HFF-Myc (cell line): ENCODE measurements at regions not wholly inside any gene's neighbourhood (a gene's known extent, or its start where the extent isn't known, plus 50 kb on each side); places are given as distances from the start of the nearest gene placed in this dataset.
"Not testable (repeated sequence)": the region's sequence is repeated elsewhere in the genome, so short reads cannot be mapped to it uniquely, and the experiment has no call there.

Experiments
- DNase-seq: peaks from one replicate; pipeline ENCODE4 v3.0.0-alpha.2; 2011; ENCODE audit warnings: low read depth; ENCODE audit errors: extremely low read depth
- H3K4me3 ChIP-seq: replicated peaks from 2 replicates; pipeline ENCODE4 v1.5.1; 2011; ENCODE audit warnings: low read depth, mild to moderate bottlenecking, control low read depth, low read length
- TF ChIP-seq, protein P1 (sequence below): IDR thresholded peaks from 2 replicates; pipeline ENCODE4 v1.5.1; 2012; ENCODE audit warnings: mild to moderate bottlenecking, low read depth, low read length, control low read depth; ENCODE audit errors: missing control alignments

DNA sequence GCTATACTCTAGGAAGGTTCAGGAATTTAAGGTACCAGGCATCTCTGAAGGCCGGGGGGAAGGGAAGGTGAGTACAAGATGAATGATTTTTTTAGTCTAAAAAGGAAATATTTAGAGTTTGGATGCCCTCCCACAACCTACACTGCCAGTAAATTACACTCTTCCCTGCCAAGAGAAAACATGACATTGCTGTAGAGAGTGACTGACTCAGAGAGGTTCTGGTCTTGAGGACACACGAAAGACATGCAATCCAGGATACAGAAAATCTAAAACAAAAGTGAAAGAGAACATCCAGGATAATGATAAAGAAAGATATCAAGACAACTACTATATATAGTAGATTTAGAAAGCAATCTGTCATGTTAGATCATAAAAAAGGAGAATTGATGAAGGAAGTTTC is 200.5 kb downstream of the TYW3 start:
- DNase-seq, result no peak
- TF ChIP-seq, protein P1, sequence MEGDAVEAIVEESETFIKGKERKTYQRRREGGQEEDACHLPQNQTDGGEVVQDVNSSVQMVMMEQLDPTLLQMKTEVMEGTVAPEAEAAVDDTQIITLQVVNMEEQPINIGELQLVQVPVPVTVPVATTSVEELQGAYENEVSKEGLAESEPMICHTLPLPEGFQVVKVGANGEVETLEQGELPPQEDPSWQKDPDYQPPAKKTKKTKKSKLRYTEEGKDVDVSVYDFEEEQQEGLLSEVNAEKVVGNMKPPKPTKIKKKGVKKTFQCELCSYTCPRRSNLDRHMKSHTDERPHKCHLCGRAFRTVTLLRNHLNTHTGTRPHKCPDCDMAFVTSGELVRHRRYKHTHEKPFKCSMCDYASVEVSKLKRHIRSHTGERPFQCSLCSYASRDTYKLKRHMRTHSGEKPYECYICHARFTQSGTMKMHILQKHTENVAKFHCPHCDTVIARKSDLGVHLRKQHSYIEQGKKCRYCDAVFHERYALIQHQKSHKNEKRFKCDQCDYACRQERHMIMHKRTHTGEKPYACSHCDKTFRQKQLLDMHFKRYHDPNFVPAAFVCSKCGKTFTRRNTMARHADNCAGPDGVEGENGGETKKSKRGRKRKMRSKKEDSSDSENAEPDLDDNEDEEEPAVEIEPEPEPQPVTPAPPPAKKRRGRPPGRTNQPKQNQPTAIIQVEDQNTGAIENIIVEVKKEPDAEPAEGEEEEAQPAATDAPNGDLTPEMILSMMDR, result no peak
- no peak overlapping the region for H3K4me3 ChIP-seq

DNA sequence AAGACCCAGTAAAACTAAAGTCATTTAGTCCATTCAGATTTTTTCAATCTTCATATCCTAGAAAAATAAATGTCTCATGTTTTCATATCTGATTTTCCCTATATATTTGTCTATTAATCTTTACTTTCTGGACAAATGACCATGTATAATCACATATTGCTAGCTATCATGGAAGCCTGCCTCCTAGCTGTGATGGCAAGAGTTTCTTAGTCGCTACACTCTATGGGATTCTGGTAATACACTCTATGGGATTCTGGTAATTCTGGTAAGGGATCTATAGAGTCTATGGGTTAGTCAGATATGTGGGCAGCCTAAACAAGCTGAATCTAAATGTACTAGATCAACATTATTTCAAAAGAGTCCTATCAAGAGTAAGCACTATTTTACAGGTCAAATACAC is 198.7 kb upstream of the LHX8 start:
- TF ChIP-seq, protein P1, result no peak
- H3K4me3 ChIP-seq, result no peak overlapping the region

DNA sequence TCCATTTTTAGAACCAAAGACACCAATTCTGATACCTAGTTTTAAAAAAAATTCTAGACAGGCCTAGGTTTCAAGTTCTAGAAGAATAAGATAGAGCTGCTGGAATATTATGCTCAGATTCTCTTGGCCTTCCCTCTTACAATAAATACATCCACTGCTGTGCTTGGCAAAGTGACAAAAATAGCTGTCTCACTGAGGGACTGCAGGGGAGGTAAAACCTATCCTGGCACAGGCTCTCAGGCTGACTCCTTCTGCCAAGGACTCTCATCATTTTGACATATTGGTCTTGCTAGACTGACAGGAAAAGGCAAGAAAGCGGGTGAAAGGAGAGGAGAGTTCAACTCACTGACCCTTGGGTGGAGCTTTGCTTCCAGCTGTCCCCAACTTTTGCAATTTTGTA is 197.0 kb upstream of the LHX8 start:
- TF ChIP-seq, protein P1, result no peak
- no peak overlapping the region for H3K4me3 ChIP-seq
- DNase-seq, result no peak

More for the DNA sequence above, 198.7 kb upstream of the LHX8 start:
- no peak for DNase-seq

DNA sequence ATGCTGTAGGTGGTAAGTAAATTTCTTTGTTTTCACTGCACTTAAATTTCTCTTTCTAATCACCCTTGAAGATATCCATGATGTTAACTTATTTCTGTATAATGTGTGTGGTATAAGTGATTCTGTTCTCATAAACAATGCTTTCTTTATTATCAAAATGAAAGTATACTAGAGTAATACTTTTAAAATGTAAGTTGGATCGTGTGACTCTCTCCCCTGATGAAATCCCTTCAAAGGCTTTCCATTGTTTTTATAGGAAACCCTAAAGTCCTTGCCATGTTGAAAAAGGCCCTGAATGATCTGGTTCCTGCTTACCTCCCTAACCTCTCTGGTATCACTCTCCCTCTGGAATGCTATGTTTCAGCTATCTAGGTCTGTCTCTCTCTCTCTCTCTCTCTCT is 191.1 kb upstream of the LHX8 start:
- no peak overlapping the region for H3K4me3 ChIP-seq
- TF ChIP-seq, protein P1, result no peak
- no peak for DNase-seq

DNA sequence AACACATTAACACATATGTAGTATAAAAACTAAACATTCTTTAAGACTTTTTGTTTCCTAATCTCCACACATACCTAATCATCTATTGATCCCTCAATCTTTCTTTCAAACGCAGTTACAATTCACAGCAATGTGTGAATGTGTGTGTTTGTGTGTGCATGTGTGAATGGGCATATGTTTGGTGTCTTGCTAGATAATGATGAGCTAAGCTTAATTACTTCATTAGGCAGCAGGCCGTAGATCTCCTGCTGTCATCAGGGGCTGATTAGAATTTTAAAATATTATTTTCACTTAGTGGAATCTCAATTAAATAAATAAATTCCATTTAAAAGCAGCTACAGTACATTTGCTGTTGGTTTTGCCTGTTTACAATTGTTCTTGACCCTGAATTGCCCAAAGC is 187.8 kb upstream of the LHX8 start:
- DNase-seq, result no peak
- TF ChIP-seq, protein P1, result no peak
- H3K4me3 ChIP-seq, result no peak overlapping the region

DNA sequence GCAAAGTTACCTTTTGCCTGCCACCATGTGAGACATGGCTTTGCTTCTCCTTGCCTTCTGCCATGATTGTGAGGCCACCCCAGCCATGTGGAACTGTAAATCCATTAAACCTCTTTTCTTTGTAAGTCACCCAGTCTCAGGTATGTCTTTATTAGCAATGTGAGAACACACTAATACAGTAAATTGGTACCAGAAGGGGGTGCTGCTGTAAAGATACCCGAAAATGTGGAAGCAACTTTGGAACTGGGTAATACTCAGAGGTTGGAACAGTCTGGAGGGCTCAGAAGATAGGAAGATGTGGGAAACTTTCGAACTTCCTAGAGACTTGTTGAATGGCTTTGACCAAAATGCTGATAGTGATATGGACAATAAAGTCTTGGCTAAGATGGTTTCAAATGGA is 184.8 kb upstream of the LHX8 start:
- not testable (repeated sequence) for DNase-seq, H3K4me3 ChIP-seq

DNA sequence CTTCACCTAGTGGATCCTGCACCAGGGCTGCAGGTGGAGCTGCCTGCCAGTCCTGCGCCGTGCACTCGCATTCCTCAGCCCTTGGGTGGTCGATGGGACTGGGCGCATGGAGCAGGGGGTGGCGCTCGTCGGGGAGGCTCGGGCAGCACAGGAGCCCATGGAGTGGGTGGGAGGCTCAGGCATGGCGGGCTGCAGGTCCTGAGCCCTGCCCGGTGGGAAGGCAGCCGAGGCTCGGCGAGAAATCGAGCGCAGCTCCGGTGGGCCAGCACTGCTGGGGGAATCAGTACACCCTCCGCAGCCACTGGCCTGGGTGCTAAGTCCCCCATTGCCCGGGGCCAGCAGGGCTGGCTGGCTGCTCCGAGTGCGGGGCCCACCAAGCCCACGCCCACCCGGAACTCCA is 182.2 kb upstream of the LHX8 start:
- not testable (repeated sequence) for DNase-seq, H3K4me3 ChIP-seq

DNA sequence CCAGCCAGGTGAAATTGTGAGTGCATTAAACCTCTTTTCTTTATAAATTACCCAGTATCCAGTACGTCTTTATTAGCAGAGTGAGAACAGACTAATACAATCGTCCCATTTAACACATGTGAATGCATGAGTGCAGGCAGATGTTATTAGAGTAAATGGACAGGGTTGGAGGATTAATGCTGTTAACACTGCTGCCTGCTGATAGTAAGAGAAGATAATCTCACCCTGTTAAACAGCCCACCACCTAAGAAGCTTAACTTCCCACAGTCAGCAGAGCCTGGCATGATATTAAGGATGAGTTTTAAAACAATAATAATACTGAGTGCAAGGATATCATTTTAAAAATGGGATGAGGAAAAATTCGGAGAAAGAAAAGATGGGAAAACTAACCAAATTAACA is 181.4 kb upstream of the LHX8 start:
- TF ChIP-seq, protein P1, result no peak
- H3K4me3 ChIP-seq, result no peak overlapping the region
- DNase-seq, result no peak
